GM12872 (cell line): ENCODE measurements at regions not wholly inside any gene's neighbourhood (a gene's known extent, or its start where the extent isn't known, plus 50 kb on each side); places are given as distances from the start of the nearest gene placed in this dataset.

Experiments used
- CTCF ChIP-seq: IDR thresholded peaks from 3 replicates; pipeline ENCODE4 v1.5.1; 2011; ENCODE audit warnings: low read depth, mild to moderate bottlenecking, low read length, moderate library complexity; ENCODE audit not compliant: insufficient read depth

DNA sequence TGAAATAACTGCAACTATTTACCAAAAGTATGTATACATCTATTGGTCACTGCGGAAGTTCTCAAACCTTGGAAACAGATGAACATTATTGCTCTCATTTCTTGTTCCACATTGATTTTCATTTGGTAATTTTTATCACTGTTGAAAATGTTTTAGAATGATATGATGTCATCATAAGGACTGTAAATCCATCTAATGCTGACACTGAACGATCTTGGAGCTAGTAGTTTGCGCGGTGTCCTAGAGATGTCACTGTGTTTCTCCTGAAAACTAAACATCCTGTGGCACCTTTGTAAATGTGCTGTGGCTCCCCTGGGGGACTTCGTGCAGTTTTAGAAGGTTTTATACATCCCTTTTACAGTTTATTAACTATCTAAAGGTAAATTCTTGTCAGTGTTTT, 73.5 kb downstream of the DNAJB9 start:
- TF ChIP-seq CTCF: no peak

DNA sequence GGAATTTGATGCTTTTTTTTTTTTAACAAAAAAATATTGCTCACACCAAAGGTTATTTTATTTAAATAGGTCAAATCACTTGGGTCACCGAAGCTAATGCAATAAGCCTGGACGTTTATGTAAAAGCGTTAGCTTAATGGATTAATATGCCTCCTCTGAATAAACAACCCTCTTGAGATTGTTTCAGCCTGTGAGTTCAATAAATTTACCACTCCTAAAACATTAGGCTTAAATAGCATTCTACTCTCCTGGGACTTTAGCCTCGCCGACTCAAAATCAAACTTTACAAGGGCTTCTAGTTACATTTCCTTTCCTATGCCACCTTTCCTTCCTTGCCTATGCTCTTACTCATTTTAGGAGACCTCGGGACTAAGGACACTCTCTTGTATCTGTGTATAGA, 79.3 kb downstream of the DNAJB9 start:
- no peak for TF ChIP-seq CTCF

DNA sequence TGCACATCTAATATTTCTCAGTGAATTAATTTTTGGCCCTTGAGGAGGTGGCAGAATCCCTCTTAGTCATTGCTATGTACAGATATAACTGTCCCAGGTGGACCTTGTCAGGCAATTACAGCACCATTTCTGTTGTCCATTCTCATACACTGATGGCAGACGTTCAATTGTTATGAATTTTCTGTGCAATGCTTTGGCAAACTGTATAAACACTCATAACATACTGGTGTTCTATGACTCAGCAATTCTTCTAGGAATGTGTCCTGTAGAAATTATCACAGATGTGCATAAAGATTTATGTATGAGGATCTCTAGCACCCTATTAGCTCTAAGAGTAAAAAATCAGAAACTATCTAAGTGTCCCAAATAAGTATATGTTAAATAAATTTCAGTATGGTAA, 80.8 kb downstream of the DNAJB9 start:
- TF ChIP-seq CTCF: no peak

DNA sequence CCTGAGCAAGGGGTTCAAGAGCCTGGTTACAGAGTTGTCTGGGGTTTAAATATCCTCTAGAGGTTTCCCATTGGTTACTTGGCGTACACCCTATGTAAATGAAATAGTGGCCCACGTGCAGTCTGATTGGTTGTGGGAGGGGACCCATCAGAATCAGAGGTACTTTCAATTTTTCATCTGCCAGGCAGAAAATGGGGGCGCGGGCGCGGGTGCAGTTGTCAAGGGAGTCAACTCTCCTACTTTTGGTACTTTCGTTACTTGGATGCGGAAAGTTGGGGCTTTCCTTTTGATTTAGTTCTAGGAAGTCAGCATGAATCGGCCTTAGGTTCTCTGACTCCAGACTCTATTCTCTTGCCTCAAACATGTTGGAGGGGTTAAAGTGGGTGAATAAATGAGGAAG, 83.2 kb downstream of the DNAJB9 start:
- no peak for TF ChIP-seq CTCF

GRCh38 chr7:108653526-108653925, 83.9 kb downstream of the DNAJB9 start:
- TF ChIP-seq CTCF: no peak

DNA sequence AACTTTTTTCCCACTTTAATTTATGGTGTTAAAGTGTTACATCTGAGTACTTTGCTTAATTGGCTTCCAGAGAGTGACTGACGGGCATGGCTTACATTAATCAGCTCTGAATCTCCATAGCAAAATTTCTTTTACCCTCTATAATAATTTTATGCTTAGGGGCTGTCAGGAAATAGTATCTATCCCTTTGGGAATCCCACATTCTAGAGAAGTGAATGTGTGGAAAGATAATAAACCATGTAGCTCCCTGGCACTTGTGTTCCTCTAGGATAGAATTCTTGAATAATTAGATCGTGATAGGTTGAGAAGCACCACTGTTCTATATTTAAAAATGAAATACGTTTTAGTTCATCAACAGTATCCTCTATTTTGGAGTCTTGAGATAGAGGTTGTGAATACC, 89.6 kb downstream of the DNAJB9 start:
- TF ChIP-seq CTCF: no peak

GRCh38 chr7:108659867-108660266, 90.2 kb downstream of the DNAJB9 start:
- no peak for TF ChIP-seq CTCF

DNA sequence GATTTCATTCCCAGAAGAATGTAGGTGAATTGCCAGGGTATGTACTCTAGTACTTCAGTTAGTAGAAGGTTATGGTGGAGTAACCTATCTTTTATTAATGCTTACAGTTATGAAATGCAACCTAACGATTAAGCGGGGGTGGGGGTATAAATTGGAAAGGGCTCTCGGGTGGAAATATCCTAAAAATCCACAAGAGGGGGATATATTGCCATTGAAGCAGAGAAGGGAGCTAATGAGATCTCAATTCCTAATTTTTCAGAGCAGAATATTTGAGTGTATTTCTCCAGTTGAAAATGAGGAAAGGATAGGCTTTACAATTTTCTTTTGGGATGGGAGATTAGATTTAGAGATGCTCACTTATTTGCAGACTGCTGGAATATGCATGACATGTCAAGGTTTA, 90.8 kb downstream of the DNAJB9 start:
- no peak for TF ChIP-seq CTCF
